ENCODE measurements at regions not wholly inside any gene's neighbourhood (a gene's known extent, or its start where the extent isn't known, plus 50 kb on each side); places are given as distances from the start of the nearest gene placed in this dataset.

DNA sequence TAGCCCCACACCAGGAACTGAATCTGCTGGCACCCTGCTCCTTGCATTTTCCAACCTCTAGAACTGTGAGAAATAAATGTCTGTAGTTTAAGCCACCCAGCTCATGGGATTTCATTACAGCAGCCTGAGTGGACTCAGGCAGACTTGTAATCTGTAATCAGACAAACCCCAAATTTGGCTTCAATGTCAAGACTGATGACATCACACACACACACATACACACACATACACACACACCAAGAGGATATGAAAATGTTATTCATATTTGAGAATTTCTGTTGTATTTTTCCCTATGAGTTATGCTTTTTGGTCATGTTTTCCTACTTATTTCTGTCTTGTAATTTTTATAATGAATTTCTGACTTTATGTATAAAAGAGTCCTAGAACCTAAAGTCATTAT lies 83.8 kb upstream of the GLI2 start:
- Histone ChIP-seq H4K20me1 (ENCODE audit: control insufficient read depth, insufficient read depth, insufficient read length) (no peaks in the 10 kb centered on the region), H3T11ph (ENCODE audit: low read length) (no peak overlapping the region), H2BK120ac (ENCODE audit: low read depth, low read length, poor library complexity, severe bottlenecking) (no peak overlapping the region), H3K4me1 (ENCODE audit: insufficient read depth, low read length) (no peaks in the 10 kb centered on the region; the same call in 1 of the 2 replicates), H2BK12ac (ENCODE audit: insufficient read length, low read depth, low read length) (no peak overlapping the region), H3K9me3 (ENCODE audit: control insufficient read depth, low read depth, low read length) (peaks cover 14% of the 10 kb centered on the region), H3K27me3 (ENCODE audit: insufficient read depth, low read length) (no peaks in the 10 kb centered on the region; the same call in 1 of the 2 replicates), H3K56ac (ENCODE audit: insufficient read length, low read depth, low read length) (no peak overlapping the region), H3K14ac (ENCODE audit: insufficient read depth, low read length) (no peak overlapping the region), H3K79me1 (ENCODE audit: insufficient read depth, low read depth, low read length, poor library complexity, severe bottlenecking) (no peaks in the 10 kb centered on the region), H3K79me2 (ENCODE audit: insufficient read depth, low read length) (no peaks in the 10 kb centered on the region), H3K27ac (ENCODE audit: insufficient read length, low read depth, low read length) (no peak overlapping the region), H3K23ac (ENCODE audit: insufficient read length, low read depth, low read length) (no peak overlapping the region), H4K5ac (ENCODE audit: insufficient read length, low read depth, low read length) (no peak overlapping the region), H2AK5ac (ENCODE audit: insufficient read length, low read length) (no peak overlapping the region), H4K91ac (ENCODE audit: insufficient read length, low read depth, low read length) (no peak overlapping the region), H3K18ac (ENCODE audit: insufficient read length, low read depth, low read length) (no peak overlapping the region), H3K4ac (ENCODE audit: low read depth, low read length) (no peak overlapping the region), H2AFZ (ENCODE audit: low read length) (no peak overlapping the region), H2BK20ac (ENCODE audit: low read depth, low read length, poor library complexity, severe bottlenecking) (no peak overlapping the region), H3K9ac (ENCODE audit: extremely low read depth, insufficient read length, low read length) (no peak overlapping the region), H4K8ac (replicated peaks; ENCODE audit: insufficient read length, low read depth, low read length) (no peak overlapping the region), H3K4me2 (ENCODE audit: insufficient read depth, insufficient read length, low read length) (no peak overlapping the region), H2BK15ac (ENCODE audit: low read depth, low read length) (no peak overlapping the region), H3K23me2 (ENCODE audit: insufficient read length, low read depth, low read length, poor library complexity, severe bottlenecking) (no peaks in the 10 kb centered on the region), H2BK5ac (ENCODE audit: insufficient read length, low read length) (no peak overlapping the region)
- peaks cover 29% of the 10 kb centered on the region in 2 experiments for H3K9me3 Mint-ChIP-seq
- peaks cover 5 to 12% of the 10 kb centered on the region in 2 experiments for H3K4me1 Mint-ChIP-seq
- peaks cover 67% of the 10 kb centered on the region for H3K27me3 Mint-ChIP-seq (ENCODE audit: low read depth)
- H3K27ac Mint-ChIP-seq, result no peak overlapping the region
- TF ChIP-seq, protein P1, sequence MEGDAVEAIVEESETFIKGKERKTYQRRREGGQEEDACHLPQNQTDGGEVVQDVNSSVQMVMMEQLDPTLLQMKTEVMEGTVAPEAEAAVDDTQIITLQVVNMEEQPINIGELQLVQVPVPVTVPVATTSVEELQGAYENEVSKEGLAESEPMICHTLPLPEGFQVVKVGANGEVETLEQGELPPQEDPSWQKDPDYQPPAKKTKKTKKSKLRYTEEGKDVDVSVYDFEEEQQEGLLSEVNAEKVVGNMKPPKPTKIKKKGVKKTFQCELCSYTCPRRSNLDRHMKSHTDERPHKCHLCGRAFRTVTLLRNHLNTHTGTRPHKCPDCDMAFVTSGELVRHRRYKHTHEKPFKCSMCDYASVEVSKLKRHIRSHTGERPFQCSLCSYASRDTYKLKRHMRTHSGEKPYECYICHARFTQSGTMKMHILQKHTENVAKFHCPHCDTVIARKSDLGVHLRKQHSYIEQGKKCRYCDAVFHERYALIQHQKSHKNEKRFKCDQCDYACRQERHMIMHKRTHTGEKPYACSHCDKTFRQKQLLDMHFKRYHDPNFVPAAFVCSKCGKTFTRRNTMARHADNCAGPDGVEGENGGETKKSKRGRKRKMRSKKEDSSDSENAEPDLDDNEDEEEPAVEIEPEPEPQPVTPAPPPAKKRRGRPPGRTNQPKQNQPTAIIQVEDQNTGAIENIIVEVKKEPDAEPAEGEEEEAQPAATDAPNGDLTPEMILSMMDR (conservative IDR thresholded peaks at IDR 0.05), result no peak
- peaks cover 8 to 21% (median 13%) of the 10 kb centered on the region in 3 experiments for H3K36me3 Mint-ChIP-seq (ENCODE audit: insufficient read depth in 1 of 3, low read depth in 3 of 3)
- no peak overlapping the region for H3K4me3 Mint-ChIP-seq
- peak; percentile 2 for DNase-seq

All from H9 (cell line).